Stomach (tissue), 8 donors: ENCODE measurements at regions not wholly inside any gene's neighbourhood (a gene's known extent, or its start where the extent isn't known, plus 50 kb on each side); places are given as distances from the start of the nearest gene placed in this dataset.

Experiments used
- DNase-seq, 2 donors: peaks; one replicate each; pipeline versions ENCODE4 v3.0.0 to v3.0.0-alpha.2; 2013 to 2019
- H3K27ac ChIP-seq, 5 donors: fragments of 200-600 bp in 4 of 5; sonication (generic) in 4 of 5; one replicate each; pipeline ENCODE4 v1.5.1; 2013 to 2019; ENCODE audit warnings: mild to moderate bottlenecking in 1 of 5, moderate library complexity in 1 of 5
- H3K27me3 ChIP-seq, 3 donors: fragments of 200-600 bp; sonication (generic); one replicate each; pipeline ENCODE4 v1.5.1; 2017 to 2019; ENCODE audit warnings: mixed run types in 1 of 3
- H3K36me3 ChIP-seq, 4 donors: fragments of 200-600 bp; sonication (generic); 1 replicate in 3 of 4; 2 replicates in 1 of 4; pipeline ENCODE4 v1.5.1; 2016 to 2019
- H3K4me1 ChIP-seq, 4 donors: fragments of 200-600 bp; sonication (generic); one replicate each; pipeline ENCODE4 v1.5.1; 2016 to 2019
- H3K4me3 ChIP-seq, 4 donors: fragments of 200-600 bp; sonication (generic) in 3 of 4; one replicate each; pipeline ENCODE4 v1.5.1; 2016 to 2019; ENCODE audit warnings: mild to moderate bottlenecking in 1 of 4
- H3K9me3 ChIP-seq, 4 donors: fragments of 200-600 bp; sonication (generic); one replicate each; pipeline ENCODE4 v1.5.1; 2016 to 2019
- CTCF ChIP-seq, 7 experiments: fragments of 450-650 bp in 4 of 7; fragments of 200-600 bp in 3 of 7; sonication (generic) in 3 of 7; IDR thresholded peaks; one replicate each; pipeline ENCODE4 v1.5.1; 2016 to 2019; ENCODE audit warnings: antibody characterized with exemption in 7 of 7, control low read depth in 2 of 7, mild to moderate bottlenecking in 1 of 7
- EP300 ChIP-seq: sonication (generic); formaldehyde crosslinking; IDR thresholded peaks from one replicate; pipeline ENCODE4 v1.6.1; 2017; ENCODE audit warnings: antibody characterized with exemption
- POLR2A ChIP-seq, 4 donors: fragments of 450-650 bp; IDR thresholded peaks; one replicate each; pipeline ENCODE4 v1.6.1; 2016; ENCODE audit warnings: antibody characterized with exemption in 4 of 4, control low read depth in 2 of 4, mild to moderate bottlenecking in 1 of 4, moderate library complexity in 1 of 4
- POLR2AphosphoS5 ChIP-seq, 3 donors: sonication (generic); formaldehyde crosslinking; IDR thresholded peaks; one replicate each; pipeline ENCODE4 v1.6.1; 2016; ENCODE audit warnings: antibody characterized with exemption in 3 of 3
- WGBS, 5 donors: extraction: QIAGEN DNeasy Blood & Tissue Kit in 3 of 5; methylation state at CpG; one replicate each; pipeline versions ENCODE4 v1.1.5 to v1.1.7; 2013 to 2018; 5-methylcytosine and 5-hydroxymethylcytosine counted together
- intact Hi-C: fragments of 100-400 bp; cut with DNase I; formaldehyde crosslinking; loops from one replicate; pipeline ENCODE4 v1.15.1; 2023; ENCODE audit warnings: low total_unique reads
- donor health status: healthy with polysubstance abuse.
- donor health status: Bipolar disorder and iron deficiency.
- donor health status: healthy.

- Histone ChIP-seq H3K4me1 (no peaks in the 10 kb centered on the region), H3K27me3 (no peaks in the 10 kb centered on the region), H3K27ac (no peak overlapping the region), H3K4me3 (no peak overlapping the region), H3K36me3 (no peaks in the 10 kb centered on the region), H3K9me3 (no peaks in the 10 kb centered on the region)
- 82 to 94% (median 90%) methylated on average over 3 of the region's 3 CpGs for WGBS, 5 donors
- TF ChIP-seq CTCF (IDR thresholded peaks at IDR 0.05) (no peak), POLR2AphosphoS5 (IDR thresholded peaks at IDR 0.05) (no peak), POLR2A (IDR thresholded peaks at IDR 0.05) (no peak)
- no peak for DNase-seq
- intact Hi-C loops = no loop called here
Observed at GRCh38 chr10:62662486-62662885, 142.0 kb upstream of the ADO start.

GRCh38 chr10:62665771-62666170, 138.7 kb upstream of the ADO start:
- 68 to 95% (median 74%) methylated on average over 1 of the region's 1 CpG for WGBS, 5 donors
- Histone ChIP-seq H3K4me1 (no peaks in the 10 kb centered on the region), H3K9me3 (no peaks in the 10 kb centered on the region), H3K4me3 (no peak overlapping the region), H3K27me3 (no peaks in the 10 kb centered on the region), H3K27ac (no peak overlapping the region), H3K36me3 (no peaks in the 10 kb centered on the region)
- intact Hi-C loops = no loop called here
- no peak for DNase-seq
- TF ChIP-seq POLR2A (IDR thresholded peaks at IDR 0.05) (no peak), EP300 (no peak)

GRCh38 chr10:62666275-62666674, 138.2 kb upstream of the ADO start:
- Histone ChIP-seq H3K4me1 (no peaks in the 10 kb centered on the region), H3K9me3 (no peaks in the 10 kb centered on the region), H3K27me3 (no peaks in the 10 kb centered on the region), H3K27ac (no peak overlapping the region), H3K4me3 (no peak overlapping the region), H3K36me3 (no peaks in the 10 kb centered on the region)
- intact Hi-C loops = no loop called here
- 56 to 65% (median 64%) methylated on average over 2 of the region's 2 CpGs for WGBS, 5 donors
- no peak for DNase-seq
- TF ChIP-seq EP300 = no peak
- TF ChIP-seq CTCF (IDR thresholded peaks at IDR 0.05) = no peak
- TF ChIP-seq POLR2AphosphoS5 (IDR thresholded peaks at IDR 0.05) = no peak
- no peak for TF ChIP-seq POLR2A (IDR thresholded peaks at IDR 0.05)

GRCh38 chr10:62669341-62669740, 135.2 kb upstream of the ADO start:
- Histone ChIP-seq H3K27ac (no peak overlapping the region), H3K9me3 (no peaks in the 10 kb centered on the region), H3K27me3 (no peaks in the 10 kb centered on the region), H3K4me1 (no peaks in the 10 kb centered on the region), H3K36me3 (no peaks in the 10 kb centered on the region), H3K4me3 (no peak overlapping the region)
- intact Hi-C loops = no loop called here
- 61 to 75% (median 67%) methylated on average over 4 of the region's 4 CpGs for WGBS, 5 donors
- TF ChIP-seq POLR2AphosphoS5 (IDR thresholded peaks at IDR 0.05) (no peak), EP300 (no peak)
- no peak for DNase-seq

GRCh38 chr10:62671104-62671503, 133.4 kb upstream of the ADO start:
- no peaks in the 10 kb centered on the region for H3K9me3 ChIP-seq
- intact Hi-C loops = no loop called here
- H3K27ac ChIP-seq = no peak overlapping the region
- DNase-seq = no peak
- no peak overlapping the region for H3K4me3 ChIP-seq
- H3K4me1 ChIP-seq = no peaks in the 10 kb centered on the region
- H3K27me3 ChIP-seq = no peaks in the 10 kb centered on the region
- no peak for TF ChIP-seq EP300
- TF ChIP-seq POLR2A (IDR thresholded peaks at IDR 0.05) = no peak
- no peak for TF ChIP-seq CTCF (IDR thresholded peaks at IDR 0.05)
- no peak for TF ChIP-seq POLR2AphosphoS5 (IDR thresholded peaks at IDR 0.05)
- H3K36me3 ChIP-seq = no peaks in the 10 kb centered on the region
- WGBS, 5 donors = 17 to 52% (median 36%) methylated on average over 1 of the region's 1 CpG
